ENCODE measurements at regions not wholly inside any gene's neighbourhood (a gene's known extent, or its start where the extent isn't known, plus 50 kb on each side); places are given as distances from the start of the nearest gene placed in this dataset.

DNA sequence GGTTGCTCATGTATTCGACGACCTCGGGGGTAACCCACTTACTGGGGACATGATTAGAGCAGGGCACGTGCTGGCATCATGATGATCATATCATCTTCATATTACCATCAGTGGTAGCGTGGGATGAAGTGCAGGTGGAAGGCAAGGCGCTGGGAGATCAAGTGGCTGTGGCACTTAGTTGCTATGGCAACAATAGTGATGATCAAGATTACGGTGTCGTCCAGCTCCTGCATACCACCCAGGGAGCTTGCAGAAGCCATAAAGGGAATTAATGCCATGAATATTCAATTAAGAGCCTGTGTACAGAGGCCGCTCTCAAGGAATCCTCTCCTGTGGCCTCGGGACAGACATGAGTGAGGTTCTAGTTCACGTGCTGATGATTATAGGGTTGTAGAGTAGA, 237.2 kb upstream of the COPS8 start:
- no peaks in the 10 kb centered on the region for H3K79me2 ChIP-seq (ENCODE audit: control insufficient read depth, insufficient read depth, low read length)
- H4K20me1 ChIP-seq (replicated peaks; ENCODE audit: control insufficient read depth, insufficient read depth, low read length) = no peaks in the 10 kb centered on the region
- FAIRE-seq (no peak), DNase-seq (ENCODE audit: extremely low read depth in 1 of 4, low spot score in 3 of 4) (no peak), ATAC-seq (no peak)
- H3K9me3 ChIP-seq (replicated peaks; ENCODE audit: control insufficient read depth, insufficient read depth, low read depth, low read length) = no peaks in the 10 kb centered on the region
- no peaks in the 10 kb centered on the region for H3K9me1 ChIP-seq (ENCODE audit: control insufficient read depth, insufficient read depth, low read length)
- no peak overlapping the region for H3K4me2 ChIP-seq (ENCODE audit: insufficient read depth, low read length)
- TF ChIP-seq CBX2 (IDR thresholded peaks at IDR 0.05; ENCODE audit: insufficient read depth, low read length, poor library complexity, severe bottlenecking) (no peak), RFX1 (IDR thresholded peaks at IDR 0.05) (peak; percentile 68)
- H3K27ac ChIP-seq (ENCODE audit: extremely low read depth, low read depth, low read length) = no peak overlapping the region
- H3K4me1 ChIP-seq (replicated peaks in 1 of 2; ENCODE audit: control insufficient read depth in 2 of 2, insufficient read depth in 2 of 2, low read length in 2 of 2) = no peaks in the 10 kb centered on the region; a peak in 1 of 5 replicates
- H3K36me3 ChIP-seq (ENCODE audit: control insufficient read depth, insufficient read depth, low read length) = no peaks in the 10 kb centered on the region
- peaks cover 0 to 1% of the 10 kb centered on the region in 2 experiments; a peak in 1 of 5 replicates for H3K27me3 ChIP-seq (ENCODE audit: control insufficient read depth in 2 of 2, insufficient read depth in 2 of 2, low read length in 2 of 2)
- ChIA-PET CTCF (ENCODE audit: low intra/inter-chr PET ratio) (no interaction called here), POLR2A (no interaction called here)
- WGBS (ENCODE audit: insufficient coverage, low coverage, missing lambda C conversion rate) = 0% methylated on average over 10 of the region's 11 CpGs
- no peak overlapping the region for H3K4me3 ChIP-seq
- H3K9ac ChIP-seq (ENCODE audit: insufficient read depth in 1 of 2, low read depth in 2 of 2, low read length in 2 of 2) = no peak overlapping the region
- H2AFZ ChIP-seq (ENCODE audit: low read depth, low read length) = no peak overlapping the region
- intact Hi-C loops (cut with micrococcal nuclease) (no loop called here), in situ Hi-C loops (cut with MboI) (no loop called here)
- no TSS peak for BruUV-seq (replicated peaks)

DNA sequence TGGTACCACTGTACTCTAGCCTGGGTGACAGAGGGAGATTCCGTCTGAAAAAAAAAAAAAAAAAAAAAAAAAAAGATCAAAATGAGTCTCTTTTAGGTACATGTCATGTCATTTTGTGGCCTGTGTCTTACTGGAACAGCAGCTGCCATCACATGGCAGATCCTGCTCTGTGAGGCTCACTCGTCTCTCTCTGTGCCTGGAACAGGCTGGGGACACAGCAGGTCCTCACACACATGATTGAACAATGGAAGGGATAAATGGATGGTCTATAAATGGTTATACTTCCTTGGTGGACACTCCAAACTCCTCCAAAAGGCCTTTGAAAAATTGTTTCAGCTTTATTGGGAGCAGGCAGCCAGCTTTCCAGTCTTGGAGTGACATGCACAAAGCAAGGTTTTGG, 236.2 kb upstream of the COPS8 start:
- H2AFZ ChIP-seq (ENCODE audit: low read depth, low read length) = no peak overlapping the region
- H3K36me3 ChIP-seq (ENCODE audit: control insufficient read depth, insufficient read depth, low read length) = no peaks in the 10 kb centered on the region
- ChIA-PET CTCF (ENCODE audit: low intra/inter-chr PET ratio) (no interaction called here), POLR2A (no interaction called here)
- no peaks in the 10 kb centered on the region for H4K20me1 ChIP-seq (replicated peaks; ENCODE audit: control insufficient read depth, insufficient read depth, low read length)
- DNase-seq (ENCODE audit: extremely low read depth in 1 of 4, low spot score in 3 of 4) (no peak), FAIRE-seq (no peak), ATAC-seq (no peak)
- no peak overlapping the region for H3K4me3 ChIP-seq
- H3K79me2 ChIP-seq (ENCODE audit: control insufficient read depth, insufficient read depth, low read length) = no peaks in the 10 kb centered on the region
- H3K9me1 ChIP-seq (ENCODE audit: control insufficient read depth, insufficient read depth, low read length) = no peaks in the 10 kb centered on the region
- no peak overlapping the region for H3K4me2 ChIP-seq (ENCODE audit: insufficient read depth, low read length)
- H3K27me3 ChIP-seq (ENCODE audit: control insufficient read depth in 2 of 2, insufficient read depth in 2 of 2, low read length in 2 of 2) = peaks cover 0 to 7% of the 10 kb centered on the region in 2 experiments; a peak in 1 of 5 replicates
- BruUV-seq (replicated peaks) = no TSS peak
- in situ Hi-C loops (cut with MboI) = no loop called here
- WGBS (ENCODE audit: insufficient coverage, low coverage, missing lambda C conversion rate) = 0% methylated on average over 1 of the region's 2 CpGs
- no peak overlapping the region for H3K9ac ChIP-seq (ENCODE audit: insufficient read depth in 1 of 2, low read depth in 2 of 2, low read length in 2 of 2)
- H3K4me1 ChIP-seq (replicated peaks in 1 of 2; ENCODE audit: control insufficient read depth in 2 of 2, insufficient read depth in 2 of 2, low read length in 2 of 2) = no peaks in the 10 kb centered on the region; a peak in 1 of 5 replicates
- H3K27ac ChIP-seq (ENCODE audit: extremely low read depth, low read depth, low read length) = no peak overlapping the region
- intact Hi-C loops (cut with micrococcal nuclease) = no loop called here
- TF ChIP-seq KDM1A (IDR thresholded peaks at IDR 0.05) = no peak
- TF ChIP-seq, protein P1, sequence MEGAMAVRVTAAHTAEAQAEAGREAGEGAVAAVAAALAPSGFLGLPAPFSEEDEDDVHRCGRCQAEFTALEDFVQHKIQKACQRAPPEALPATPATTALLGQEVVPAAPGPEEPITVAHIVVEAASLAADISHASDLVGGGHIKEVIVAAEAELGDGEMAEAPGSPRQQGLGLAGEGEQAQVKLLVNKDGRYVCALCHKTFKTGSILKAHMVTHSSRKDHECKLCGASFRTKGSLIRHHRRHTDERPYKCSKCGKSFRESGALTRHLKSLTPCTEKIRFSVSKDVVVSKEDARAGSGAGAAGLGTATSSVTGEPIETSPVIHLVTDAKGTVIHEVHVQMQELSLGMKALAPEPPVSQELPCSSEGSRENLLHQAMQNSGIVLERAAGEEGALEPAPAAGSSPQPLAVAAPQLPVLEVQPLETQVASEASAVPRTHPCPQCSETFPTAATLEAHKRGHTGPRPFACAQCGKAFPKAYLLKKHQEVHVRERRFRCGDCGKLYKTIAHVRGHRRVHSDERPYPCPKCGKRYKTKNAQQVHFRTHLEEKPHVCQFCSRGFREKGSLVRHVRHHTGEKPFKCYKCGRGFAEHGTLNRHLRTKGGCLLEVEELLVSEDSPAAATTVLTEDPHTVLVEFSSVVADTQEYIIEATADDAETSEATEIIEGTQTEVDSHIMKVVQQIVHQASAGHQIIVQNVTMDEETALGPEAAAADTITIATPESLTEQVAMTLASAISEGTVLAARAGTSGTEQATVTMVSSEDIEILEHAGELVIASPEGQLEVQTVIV (CRISPR knock-in tag; IDR thresholded peaks at IDR 0.05; ENCODE audit: borderline replicate concordance) = no peak
- TF ChIP-seq HDAC8 (tag; IDR thresholded peaks at IDR 0.05) = no peak
- TF ChIP-seq NONO (IDR thresholded peaks at IDR 0.05; ENCODE audit: low read depth in 2 of 2, low read length in 1 of 2) = no peak
- TF ChIP-seq ASH1L (IDR thresholded peaks at IDR 0.05; ENCODE audit: borderline replicate concordance, low read depth, partially characterized antibody) = no peak
- TF ChIP-seq KAT2B (IDR thresholded peaks at IDR 0.05; ENCODE audit: low read depth, low read length) = no peak
- no peak for TF ChIP-seq KAT8 (IDR thresholded peaks at IDR 0.05; ENCODE audit: low read depth)
- H3K9me3 ChIP-seq (replicated peaks; ENCODE audit: control insufficient read depth, insufficient read depth, low read depth, low read length) = no peaks in the 10 kb centered on the region

Measured in K562 (cell line).